ENCODE measurements at regions not wholly inside any gene's neighbourhood (a gene's known extent, or its start where the extent isn't known, plus 50 kb on each side); places are given as distances from the start of the nearest gene placed in this dataset.

GRCh38 chr19:31733591-31733990 lies 384.4 kb upstream of the TSHZ3 start:
- no peaks in the 10 kb centered on the region for H3K9me3 ChIP-seq
- no peaks in the 10 kb centered on the region for H3K27me3 ChIP-seq
- H3K36me3 ChIP-seq: no peaks in the 10 kb centered on the region
- no peak for TF ChIP-seq CTCF (IDR thresholded peaks at IDR 0.05)
- H3K27ac ChIP-seq: no peak overlapping the region
- H3K4me1 ChIP-seq (ENCODE audit: control insufficient read depth in 1 of 2, insufficient read depth in 1 of 2, low read depth in 1 of 2, low read length in 1 of 2): no peaks in the 10 kb centered on the region
- no peak overlapping the region for H3K4me3 ChIP-seq (ENCODE audit: low read depth in 1 of 2, low read length in 1 of 2)

- Histone ChIP-seq H3K27me3 (no peaks in the 10 kb centered on the region), H3K36me3 (no peaks in the 10 kb centered on the region), H3K4me1 (ENCODE audit: control insufficient read depth in 1 of 2, insufficient read depth in 1 of 2, low read depth in 1 of 2, low read length in 1 of 2) (no peaks in the 10 kb centered on the region)
Observed at GRCh38 chr19:31742249-31742648, 393.0 kb upstream of the TSHZ3 start.

GRCh38 chr19:31745731-31746130 lies 396.5 kb upstream of the TSHZ3 start:
- Histone ChIP-seq H3K36me3 (no peaks in the 10 kb centered on the region), H3K27me3 (no peaks in the 10 kb centered on the region), H3K4me3 (ENCODE audit: low read depth in 1 of 2, low read length in 1 of 2) (no peak overlapping the region), H3K27ac (no peak overlapping the region), H3K9me3 (no peaks in the 10 kb centered on the region), H3K4me1 (ENCODE audit: control insufficient read depth in 1 of 2, insufficient read depth in 1 of 2, low read depth in 1 of 2, low read length in 1 of 2) (no peaks in the 10 kb centered on the region)
- no peak for TF ChIP-seq CTCF (IDR thresholded peaks at IDR 0.05)

More at GRCh38 chr19:31742249-31742648, 393.0 kb upstream of the TSHZ3 start:
- Histone ChIP-seq H3K9me3 (no peaks in the 10 kb centered on the region), H3K4me3 (ENCODE audit: low read depth in 1 of 2, low read length in 1 of 2) (no peak overlapping the region), H3K27ac (no peak overlapping the region)
- no peak for TF ChIP-seq CTCF (IDR thresholded peaks at IDR 0.05)

- Histone ChIP-seq H3K4me1 (ENCODE audit: control insufficient read depth in 1 of 2, insufficient read depth in 1 of 2, low read depth in 1 of 2, low read length in 1 of 2) (no peaks in the 10 kb centered on the region), H3K36me3 (no peaks in the 10 kb centered on the region)
Observed at GRCh38 chr19:31749231-31749630, 400.0 kb upstream of the TSHZ3 start.

GRCh38 chr19:31759359-31759758 lies 410.1 kb upstream of the TSHZ3 start:
- Histone ChIP-seq H3K27ac (no peak overlapping the region), H3K4me3 (ENCODE audit: low read depth in 1 of 2, low read length in 1 of 2) (no peak overlapping the region), H3K4me1 (ENCODE audit: control insufficient read depth in 1 of 2, insufficient read depth in 1 of 2, low read depth in 1 of 2, low read length in 1 of 2) (no peaks in the 10 kb centered on the region), H3K9me3 (no peaks in the 10 kb centered on the region), H3K36me3 (no peaks in the 10 kb centered on the region), H3K27me3 (no peaks in the 10 kb centered on the region)
- no peak for TF ChIP-seq CTCF (IDR thresholded peaks at IDR 0.05)

More at GRCh38 chr19:31749231-31749630, 400.0 kb upstream of the TSHZ3 start:
- no peak overlapping the region for H3K4me3 ChIP-seq (ENCODE audit: low read depth in 1 of 2, low read length in 1 of 2)
- H3K27me3 ChIP-seq: no peaks in the 10 kb centered on the region
- no peaks in the 10 kb centered on the region for H3K9me3 ChIP-seq
- H3K27ac ChIP-seq: no peak overlapping the region
- TF ChIP-seq CTCF (IDR thresholded peaks at IDR 0.05): no peak
